ENCODE measurements at regions not wholly inside any gene's neighbourhood (a gene's known extent, or its start where the extent isn't known, plus 50 kb on each side); places are given as distances from the start of the nearest gene placed in this dataset.
A peak's percentile ranks its signal among the peaks of the same experiment; 100 is the strongest.
"Not testable (repeated sequence)": the region's sequence is repeated elsewhere in the genome, so short reads cannot be mapped to it uniquely, and the experiment has no call there.

GRCh38 chr14:35958499-35958898, 132.4 kb downstream of the BRMS1L start:
- no peak for DNase-seq (ENCODE audit: low read depth)
- H3K4me3 ChIP-seq (ENCODE audit: low read depth, low read length): no peak overlapping the region

DNA sequence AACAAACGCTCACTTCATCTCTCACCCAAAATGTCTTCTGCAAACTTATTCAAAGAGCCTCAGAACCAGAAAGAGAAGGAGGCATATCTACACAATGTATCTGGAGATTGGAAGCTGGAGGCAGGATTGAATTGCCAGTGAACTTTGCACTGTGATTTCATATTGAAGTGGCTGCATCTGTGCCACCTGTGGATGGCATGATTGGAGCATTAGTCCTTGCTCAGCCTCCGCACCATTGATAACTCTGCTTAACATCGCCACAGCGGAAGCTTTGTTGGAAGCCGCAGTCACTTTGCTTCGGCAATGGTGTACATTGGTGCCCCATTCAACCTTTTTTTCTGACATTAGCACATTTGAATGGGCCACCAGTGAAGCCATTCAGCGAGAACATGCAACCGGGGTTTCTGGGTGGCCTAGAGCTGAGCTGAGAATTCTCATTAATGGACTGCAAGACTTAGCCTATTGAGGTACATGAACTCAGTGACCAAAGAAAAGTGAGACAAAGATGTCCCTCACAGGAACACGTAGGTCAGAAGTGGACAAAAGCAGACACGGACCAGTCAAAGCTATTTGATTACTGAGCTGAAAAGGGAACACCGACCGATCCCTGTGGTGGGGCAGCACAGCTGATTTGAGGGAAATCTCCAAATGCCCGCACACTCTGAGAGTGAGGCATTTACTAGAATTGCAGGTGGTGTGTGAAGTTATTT, 130.4 kb downstream of the BRMS1L start:
- no peak overlapping the region for H3K4me3 ChIP-seq (ENCODE audit: low read depth, low read length)
- DNase-seq (ENCODE audit: low read depth): no peak

DNA sequence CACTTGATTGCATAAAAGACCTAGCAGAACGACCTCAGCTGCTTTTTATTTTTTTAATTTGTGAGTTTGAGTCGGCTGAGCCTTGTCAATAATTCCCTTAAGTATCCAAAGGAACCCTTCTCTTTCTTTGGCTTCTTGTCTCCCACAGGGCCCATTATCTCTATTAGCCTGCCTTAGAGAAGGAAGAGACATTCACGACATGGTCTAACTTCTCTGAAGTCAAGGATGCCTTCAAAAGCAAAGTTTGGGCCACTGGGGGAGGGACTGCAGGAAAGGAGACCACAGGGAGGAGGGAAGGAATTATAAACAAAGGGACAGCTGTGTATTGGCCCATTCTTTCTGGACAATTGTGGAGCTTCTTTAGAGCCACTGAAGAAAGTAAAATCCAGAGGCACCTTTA, 126.4 kb downstream of the BRMS1L start:
- H3K4me3 ChIP-seq (ENCODE audit: low read depth, low read length): no peak overlapping the region
- DNase-seq (ENCODE audit: low read depth): no peak

GRCh38 chr14:35949920-35950513, 123.9 kb downstream of the BRMS1L start:
- DNase-seq (ENCODE audit: low read depth): no peak

GRCh38 chr14:35947983-35948382, 121.8 kb downstream of the BRMS1L start:
- not testable (repeated sequence) for DNase-seq (ENCODE audit: low read depth); H3K4me3 ChIP-seq (ENCODE audit: low read depth, low read length)

More at GRCh38 chr14:35949920-35950513, 123.9 kb downstream of the BRMS1L start:
- no peak overlapping the region for H3K4me3 ChIP-seq (ENCODE audit: low read depth, low read length)

GRCh38 chr14:35944847-35945246, 118.7 kb downstream of the BRMS1L start:
- H3K4me3 ChIP-seq (ENCODE audit: low read depth, low read length): no peak overlapping the region
- no peak for DNase-seq (ENCODE audit: low read depth)

GRCh38 chr14:35940291-35940690, 114.2 kb downstream of the BRMS1L start:
- DNase-seq (ENCODE audit: low read depth): no peak
- peak overlapping the region; percentile 18 for H3K4me3 ChIP-seq (ENCODE audit: low read depth, low read length)

DNA sequence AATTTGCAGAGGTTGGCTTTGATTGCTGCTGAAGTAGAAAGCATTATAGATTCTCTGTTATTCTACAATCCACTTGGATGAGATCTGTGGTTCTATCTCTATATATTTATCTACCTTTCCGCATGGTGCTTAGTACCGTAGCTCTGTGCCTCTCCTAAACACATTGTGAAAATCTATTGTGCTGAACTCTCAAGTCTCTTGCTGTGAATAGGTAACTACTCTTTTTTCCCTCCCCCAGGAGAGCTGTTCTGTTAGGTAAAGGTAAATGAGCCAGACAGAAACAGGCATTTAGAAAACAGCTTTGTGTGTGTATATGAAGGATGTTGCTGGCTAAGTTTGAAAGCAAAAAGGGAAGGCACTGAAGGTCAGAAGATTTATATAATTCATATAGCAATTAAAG, 112.6 kb downstream of the BRMS1L start:
- no peak overlapping the region for H3K4me3 ChIP-seq (ENCODE audit: low read depth, low read length)

DNA sequence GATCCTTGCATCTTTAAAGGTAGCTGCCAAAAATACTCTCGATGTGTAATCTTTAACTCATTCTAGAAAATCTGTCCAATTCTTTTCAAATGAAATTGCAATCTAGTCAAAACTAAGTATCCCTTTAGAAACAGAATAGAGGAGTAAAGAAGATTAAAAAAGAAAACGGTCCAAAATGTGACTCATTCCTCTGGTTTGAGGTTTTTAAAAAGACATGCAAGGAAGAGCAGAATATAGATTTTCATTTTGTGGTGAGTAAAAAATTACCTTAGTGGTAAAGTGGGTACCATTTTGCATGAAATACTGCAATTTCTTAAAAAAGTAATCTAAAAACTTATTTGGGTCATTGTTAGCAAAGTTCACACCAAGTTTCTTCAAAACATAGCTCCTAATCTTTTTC, 108.4 kb downstream of the BRMS1L start:
- H3K4me3 ChIP-seq (ENCODE audit: low read depth, low read length): no peak overlapping the region
- no peak for DNase-seq (ENCODE audit: low read depth)

More for the DNA sequence above, 112.6 kb downstream of the BRMS1L start:
- DNase-seq (ENCODE audit: low read depth): no peak

GRCh38 chr14:35932659-35933159, 106.6 kb downstream of the BRMS1L start:
- DNase-seq (ENCODE audit: low read depth): no peak
- no peak overlapping the region for H3K4me3 ChIP-seq (ENCODE audit: low read depth, low read length)

- H3K4me3 ChIP-seq (ENCODE audit: low read depth, low read length): no peak overlapping the region
- no peak for DNase-seq (ENCODE audit: low read depth)
Measured at GRCh38 chr14:35932136-35932535, 106.0 kb downstream of the BRMS1L start.

DNA sequence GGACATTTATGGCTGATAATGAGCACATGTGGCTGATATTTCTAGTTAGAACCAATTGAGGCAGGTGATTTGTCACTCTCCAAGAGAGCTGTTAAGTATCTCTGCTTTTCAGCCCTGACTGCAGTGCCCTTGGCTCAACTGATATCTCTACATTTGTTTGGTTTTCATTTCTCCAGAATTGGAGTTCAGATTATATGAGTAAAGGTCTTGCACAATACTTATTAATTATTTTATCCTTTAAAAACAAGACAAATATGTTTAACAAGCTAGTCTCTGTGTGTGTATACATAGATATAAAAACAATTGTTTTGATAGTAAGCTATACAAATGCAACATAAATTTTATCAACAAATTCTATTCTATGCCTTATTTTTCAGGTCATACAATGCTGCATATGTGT, 105.2 kb downstream of the BRMS1L start:
- DNase-seq (ENCODE audit: low read depth): no peak
- H3K4me3 ChIP-seq (ENCODE audit: low read depth, low read length): no peak overlapping the region

- DNase-seq (ENCODE audit: low read depth): no peak
- H3K4me3 ChIP-seq (ENCODE audit: low read depth, low read length): no peak overlapping the region
Measured at GRCh38 chr14:35929186-35929585, 103.0 kb downstream of the BRMS1L start.

GRCh38 chr14:35927727-35928126, 101.6 kb downstream of the BRMS1L start:
- no peak overlapping the region for H3K4me3 ChIP-seq (ENCODE audit: low read depth, low read length)
- no peak for DNase-seq (ENCODE audit: low read depth)

DNA sequence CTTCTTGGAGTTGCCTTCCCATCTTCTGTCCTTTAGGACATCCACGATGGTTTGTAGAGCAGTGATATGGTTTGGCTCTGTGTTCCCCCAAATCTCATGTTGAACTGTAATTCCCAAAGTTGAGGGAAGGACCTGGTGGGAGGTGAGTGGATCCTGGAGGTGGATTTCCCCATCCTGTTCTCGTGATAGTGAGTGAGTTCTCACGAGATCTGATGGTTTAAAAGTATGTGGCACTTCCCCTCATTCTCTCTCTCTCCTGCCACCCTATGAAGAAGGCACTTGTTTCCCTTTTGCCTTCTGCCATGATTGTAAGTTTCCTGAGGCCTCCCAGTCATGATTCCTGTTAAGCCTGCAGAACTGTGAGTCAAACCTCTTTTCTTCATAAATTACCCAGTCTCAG, 99.2 kb downstream of the BRMS1L start:
- DNase-seq (ENCODE audit: low read depth): no peak
- no peak overlapping the region for H3K4me3 ChIP-seq (ENCODE audit: low read depth, low read length)

DNA sequence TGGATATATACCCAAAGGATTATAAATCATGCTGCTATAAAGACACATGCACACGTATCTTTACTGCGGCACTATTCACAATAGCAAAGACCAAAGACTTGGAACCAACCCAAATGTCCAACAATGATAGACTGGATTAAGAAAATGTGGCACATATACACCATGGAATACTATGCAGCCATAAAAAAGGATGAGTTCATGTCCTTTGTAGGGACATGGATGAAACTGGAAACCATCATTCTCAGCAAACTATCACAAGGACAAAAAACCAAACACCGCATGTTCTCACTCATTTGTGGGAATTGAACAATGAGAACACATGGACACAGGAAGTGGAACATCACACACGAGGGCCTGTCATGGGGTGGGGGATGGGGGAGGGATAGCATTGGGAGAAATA, 96.5 kb downstream of the BRMS1L start:
- not testable (repeated sequence) for DNase-seq (ENCODE audit: low read depth); H3K4me3 ChIP-seq (ENCODE audit: low read depth, low read length)

GRCh38 chr14:35921745-35922144, 95.6 kb downstream of the BRMS1L start:
- H3K4me3 ChIP-seq (ENCODE audit: low read depth, low read length): no peak overlapping the region
- DNase-seq (ENCODE audit: low read depth): no peak
